Hepatocyte (in vitro differentiated cells): ENCODE measurements at regions not wholly inside any gene's neighbourhood (a gene's known extent, or its start where the extent isn't known, plus 50 kb on each side); places are given as distances from the start of the nearest gene placed in this dataset.

Experiments used
- DNase-seq: peaks from one replicate; pipeline ENCODE4 v3.0.0-alpha.2; 2016; ENCODE audit warnings: low spot score
- H2AFZ ChIP-seq: fragments of 200-600 bp; sonication (generic); 2 replicates; pipeline ENCODE4 v1.6.0; 2016; ENCODE audit warnings: antibody characterized with exemption, mild to moderate bottlenecking
- H3K27ac ChIP-seq: fragments of 200-600 bp; sonication (generic); 2 replicates; pipeline ENCODE4 v1.5.1; 2016; ENCODE audit warnings: mild to moderate bottlenecking
- H3K27me3 ChIP-seq: fragments of 200-600 bp; sonication (generic); 2 replicates; pipeline ENCODE4 v1.6.1; 2016
- H3K36me3 ChIP-seq: fragments of 200-600 bp; sonication (generic); replicated peaks from 2 replicates; pipeline ENCODE4 v1.5.1; 2016; ENCODE audit warnings: low read depth; ENCODE audit not compliant: insufficient read depth
- H3K4me1 ChIP-seq: fragments of 200-600 bp; sonication (generic); 2 replicates; pipeline ENCODE4 v1.5.1; 2016; ENCODE audit warnings: mild to moderate bottlenecking, moderate library complexity; ENCODE audit not compliant: insufficient read depth
- H3K4me2 ChIP-seq: fragments of 200-600 bp; sonication (generic); 2 replicates; pipeline ENCODE4 v1.6.0; 2016
- H3K4me3 ChIP-seq: fragments of 200-600 bp; sonication (generic); 2 replicates; pipeline ENCODE4 v1.5.1; 2016; ENCODE audit warnings: mild to moderate bottlenecking
- H3K79me2 ChIP-seq: fragments of 200-600 bp; sonication (generic); 2 replicates; pipeline ENCODE4 v1.6.0; 2017; ENCODE audit warnings: mild to moderate bottlenecking
- H3K9me2 ChIP-seq: fragments of 200-600 bp; sonication (generic); replicated peaks from 2 replicates; pipeline ENCODE4 v1.6.0; 2017; ENCODE audit warnings: mild to moderate bottlenecking; ENCODE audit not compliant: insufficient read depth
- H3K9me3 ChIP-seq: fragments of 200-600 bp; sonication (generic); 2 replicates; pipeline ENCODE4 v1.5.1; 2016; ENCODE audit warnings: low read depth, mild to moderate bottlenecking
- H4K20me1 ChIP-seq: fragments of 200-600 bp; sonication (generic); 2 replicates; pipeline ENCODE4 v1.6.0; 2016; ENCODE audit warnings: mild to moderate bottlenecking; ENCODE audit not compliant: insufficient read depth, poor library complexity, severe bottlenecking
- EZH2 ChIP-seq: fragments of 200-600 bp; sonication (generic); IDR thresholded peaks from 2 replicates; pipeline ENCODE4 v1.6.1; 2016; ENCODE audit warnings: antibody characterized with exemption, mild to moderate bottlenecking, borderline replicate concordance
- EZH2phosphoT487 ChIP-seq: fragments of 200-600 bp; sonication (generic); IDR thresholded peaks from one replicate; pipeline ENCODE4 v1.6.1; 2018; ENCODE audit warnings: antibody characterized with exemption, mild to moderate bottlenecking, low read depth, moderate library complexity; ENCODE audit not compliant: unreplicated experiment, severe bottlenecking
- WGBS: methylation state at CpG from one replicate; pipeline ENCODE4 v1.1.6; 2016; ENCODE audit warnings: low lambda C conversion rate; ENCODE audit errors: missing lambda C conversion rate; 5-methylcytosine and 5-hydroxymethylcytosine counted together
- TF ChIP-seq, protein P1 (sequence below): fragments of 200-600 bp; sonication (generic); IDR thresholded peaks from 2 replicates; pipeline ENCODE4 v1.5.1; 2016; ENCODE audit warnings: antibody characterized with exemption, mild to moderate bottlenecking; ENCODE audit not compliant: poor library complexity

DNA sequence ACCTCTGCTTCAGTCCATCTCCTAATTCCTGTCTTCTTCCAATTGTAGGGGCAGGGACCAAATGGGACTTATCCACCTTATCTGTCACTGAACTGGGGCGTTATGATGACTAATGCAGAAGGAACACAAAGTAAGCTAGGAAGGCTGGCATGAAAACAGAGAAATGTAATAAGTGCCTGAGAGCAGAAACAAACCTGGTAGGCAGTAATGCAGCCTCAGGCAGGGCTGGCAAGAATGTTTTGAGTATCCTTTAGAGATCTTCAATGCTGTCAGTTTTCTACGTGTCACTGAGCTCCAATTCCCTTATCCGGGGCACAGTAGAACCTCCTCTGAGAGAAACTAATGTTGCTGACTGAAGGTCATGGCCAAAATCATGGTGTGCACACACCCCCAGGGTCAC lies 246.2 kb upstream of the TBL1XR1 start:
- H3K27ac ChIP-seq, result peak overlapping the region; percentile 71
- no peaks in the 10 kb centered on the region for H3K36me3 ChIP-seq
- TF ChIP-seq EZH2 (no peak), EZH2phosphoT487 (no peak)
- TF ChIP-seq, protein P1, sequence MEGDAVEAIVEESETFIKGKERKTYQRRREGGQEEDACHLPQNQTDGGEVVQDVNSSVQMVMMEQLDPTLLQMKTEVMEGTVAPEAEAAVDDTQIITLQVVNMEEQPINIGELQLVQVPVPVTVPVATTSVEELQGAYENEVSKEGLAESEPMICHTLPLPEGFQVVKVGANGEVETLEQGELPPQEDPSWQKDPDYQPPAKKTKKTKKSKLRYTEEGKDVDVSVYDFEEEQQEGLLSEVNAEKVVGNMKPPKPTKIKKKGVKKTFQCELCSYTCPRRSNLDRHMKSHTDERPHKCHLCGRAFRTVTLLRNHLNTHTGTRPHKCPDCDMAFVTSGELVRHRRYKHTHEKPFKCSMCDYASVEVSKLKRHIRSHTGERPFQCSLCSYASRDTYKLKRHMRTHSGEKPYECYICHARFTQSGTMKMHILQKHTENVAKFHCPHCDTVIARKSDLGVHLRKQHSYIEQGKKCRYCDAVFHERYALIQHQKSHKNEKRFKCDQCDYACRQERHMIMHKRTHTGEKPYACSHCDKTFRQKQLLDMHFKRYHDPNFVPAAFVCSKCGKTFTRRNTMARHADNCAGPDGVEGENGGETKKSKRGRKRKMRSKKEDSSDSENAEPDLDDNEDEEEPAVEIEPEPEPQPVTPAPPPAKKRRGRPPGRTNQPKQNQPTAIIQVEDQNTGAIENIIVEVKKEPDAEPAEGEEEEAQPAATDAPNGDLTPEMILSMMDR, result no peak
- no peaks in the 10 kb centered on the region for H3K9me2 ChIP-seq
- no peak overlapping the region for H2AFZ ChIP-seq
- H3K9me3 ChIP-seq, result no peaks in the 10 kb centered on the region
- H4K20me1 ChIP-seq, result no peaks in the 10 kb centered on the region
- peaks cover 9% of the 10 kb centered on the region for H3K4me1 ChIP-seq
- H3K27me3 ChIP-seq, result no peaks in the 10 kb centered on the region
- no peaks in the 10 kb centered on the region for H3K79me2 ChIP-seq
- 16% methylated on average over 3 of the region's 3 CpGs for WGBS
- DNase-seq, result peak; percentile 40
- H3K4me3 ChIP-seq, result no peak overlapping the region
- H3K4me2 ChIP-seq, result peak overlapping the region; percentile 23

GRCh38 chr3:177444696-177445095 lies 247.4 kb upstream of the TBL1XR1 start:
- peak overlapping the region; percentile 71 for H3K27ac ChIP-seq
- H3K9me3 ChIP-seq, result no peaks in the 10 kb centered on the region
- no peak overlapping the region for H2AFZ ChIP-seq
- peaks cover 9% of the 10 kb centered on the region for H3K4me1 ChIP-seq
- DNase-seq, result no peak
- no peaks in the 10 kb centered on the region for H3K27me3 ChIP-seq
- H3K79me2 ChIP-seq, result no peaks in the 10 kb centered on the region
- no peak overlapping the region for H3K4me2 ChIP-seq
- no peaks in the 10 kb centered on the region for H3K36me3 ChIP-seq
- WGBS, result 84% methylated on average over 1 of the region's 1 CpG
- no peak for TF ChIP-seq EZH2phosphoT487
- TF ChIP-seq, protein P1, result no peak
- no peak for TF ChIP-seq EZH2
- H3K9me2 ChIP-seq, result no peaks in the 10 kb centered on the region
- H4K20me1 ChIP-seq, result no peaks in the 10 kb centered on the region
- no peak overlapping the region for H3K4me3 ChIP-seq

DNA sequence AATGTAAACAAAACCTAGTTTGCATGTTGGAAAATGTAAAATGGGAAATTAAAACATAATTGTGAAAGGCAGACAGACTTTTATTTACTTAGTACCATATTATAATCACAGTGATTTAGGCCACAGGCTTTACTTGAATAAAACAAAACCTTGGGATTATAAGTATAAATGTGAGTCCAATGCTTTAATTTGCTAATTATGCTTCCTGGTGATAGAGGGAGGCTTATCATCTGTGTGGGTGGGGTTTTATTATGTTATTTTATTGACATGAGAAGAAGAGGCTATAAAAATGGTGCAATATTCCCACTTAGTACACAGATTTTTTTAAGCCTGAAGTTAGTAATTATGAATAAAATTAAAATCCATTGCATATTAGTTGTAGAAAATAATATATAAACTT lies 248.3 kb upstream of the TBL1XR1 start:
- Histone ChIP-seq H3K9me3 (no peaks in the 10 kb centered on the region), H3K27ac (peak overlapping the region; percentile 78)
- no peak for DNase-seq

More for the DNA sequence above, 248.3 kb upstream of the TBL1XR1 start:
- Histone ChIP-seq H4K20me1 (no peaks in the 10 kb centered on the region), H3K27me3 (no peaks in the 10 kb centered on the region), H2AFZ (no peak overlapping the region), H3K79me2 (no peaks in the 10 kb centered on the region), H3K9me2 (no peaks in the 10 kb centered on the region), H3K4me3 (no peak overlapping the region), H3K36me3 (no peaks in the 10 kb centered on the region), H3K4me2 (no peak overlapping the region), H3K4me1 (peaks cover 9% of the 10 kb centered on the region)
- TF ChIP-seq, protein P1, result no peak
